ENCODE measurements at regions not wholly inside any gene's neighbourhood (a gene's known extent, or its start where the extent isn't known, plus 50 kb on each side); places are given as distances from the start of the nearest gene placed in this dataset.

- Mint-ChIP-seq H3K36me3 (ENCODE audit: insufficient read depth) (no peaks in the 10 kb centered on the region), H3K27me3 (no peaks in the 10 kb centered on the region), H3K27ac (no peak overlapping the region), H3K9me3 (ENCODE audit: low read depth) (no peaks in the 10 kb centered on the region), H3K4me3 (ENCODE audit: low read depth) (no peak overlapping the region), H3K4me1 (ENCODE audit: low read depth) (no peaks in the 10 kb centered on the region)
- no peak for DNase-seq (ENCODE audit: low spot score, unreplicated experiment)
- TF ChIP-seq CTCF (IDR thresholded peaks at IDR 0.05; ENCODE audit: unreplicated experiment), result no peak
Observed at GRCh38 chr2:224278531-224278930, 123.4 kb downstream of the FAM124B start.

GRCh38 chr2:224276251-224276650 is 125.7 kb downstream of the FAM124B start:
- H3K4me3 Mint-ChIP-seq (ENCODE audit: low read depth), result no peak overlapping the region
- no peaks in the 10 kb centered on the region for H3K36me3 Mint-ChIP-seq (ENCODE audit: insufficient read depth)
- H3K9me3 Mint-ChIP-seq (ENCODE audit: low read depth), result no peaks in the 10 kb centered on the region
- H3K27ac Mint-ChIP-seq, result no peak overlapping the region
- DNase-seq (ENCODE audit: low spot score, unreplicated experiment), result no peak
- no peak for TF ChIP-seq CTCF (IDR thresholded peaks at IDR 0.05; ENCODE audit: unreplicated experiment)
- peaks cover 10% of the 10 kb centered on the region for H3K4me1 Mint-ChIP-seq (ENCODE audit: low read depth)
- H3K27me3 Mint-ChIP-seq, result no peaks in the 10 kb centered on the region

GRCh38 chr2:224272237-224272910 is 129.5 kb downstream of the FAM124B start:
- Mint-ChIP-seq H3K27me3 (no peaks in the 10 kb centered on the region), H3K4me1 (ENCODE audit: low read depth) (peaks cover 14% of the 10 kb centered on the region), H3K36me3 (ENCODE audit: insufficient read depth) (no peaks in the 10 kb centered on the region), H3K27ac (no peak overlapping the region), H3K9me3 (ENCODE audit: low read depth) (peaks cover 3% of the 10 kb centered on the region), H3K4me3 (ENCODE audit: low read depth) (no peak overlapping the region)
- no peak for TF ChIP-seq CTCF (IDR thresholded peaks at IDR 0.05; ENCODE audit: unreplicated experiment)
- DNase-seq (ENCODE audit: low spot score, unreplicated experiment), result no peak

GRCh38 chr2:224271617-224272236 is 130.2 kb downstream of the FAM124B start:
- Mint-ChIP-seq H3K36me3 (ENCODE audit: insufficient read depth) (no peaks in the 10 kb centered on the region), H3K4me3 (ENCODE audit: low read depth) (no peak overlapping the region), H3K9me3 (ENCODE audit: low read depth) (peaks cover 3% of the 10 kb centered on the region), H3K27ac (no peak overlapping the region), H3K4me1 (ENCODE audit: low read depth) (peaks cover 14% of the 10 kb centered on the region), H3K27me3 (no peaks in the 10 kb centered on the region)
- DNase-seq (ENCODE audit: low spot score, unreplicated experiment), result no peak
- TF ChIP-seq CTCF (IDR thresholded peaks at IDR 0.05; ENCODE audit: unreplicated experiment), result no peak

GRCh38 chr2:224268441-224268840 is 133.5 kb downstream of the FAM124B start:
- Mint-ChIP-seq H3K27me3 (no peaks in the 10 kb centered on the region), H3K27ac (peak overlapping the region; percentile 91)

More at GRCh38 chr2:224268441-224268840, 133.5 kb downstream of the FAM124B start:
- Mint-ChIP-seq H3K9me3 (ENCODE audit: low read depth) (peaks cover 3% of the 10 kb centered on the region), H3K36me3 (ENCODE audit: insufficient read depth) (no peaks in the 10 kb centered on the region), H3K4me3 (ENCODE audit: low read depth) (peak overlapping the region; percentile 36), H3K4me1 (ENCODE audit: low read depth) (peaks cover 17% of the 10 kb centered on the region)
- no peak for TF ChIP-seq CTCF (IDR thresholded peaks at IDR 0.05; ENCODE audit: unreplicated experiment)
- no peak for DNase-seq (ENCODE audit: low spot score, unreplicated experiment)

Data from progenitor cell of endocrine pancreas (in vitro differentiated cells).